ENCODE measurements at regions not wholly inside any gene's neighbourhood (a gene's known extent, or its start where the extent isn't known, plus 50 kb on each side); places are given as distances from the start of the nearest gene placed in this dataset.

DNA sequence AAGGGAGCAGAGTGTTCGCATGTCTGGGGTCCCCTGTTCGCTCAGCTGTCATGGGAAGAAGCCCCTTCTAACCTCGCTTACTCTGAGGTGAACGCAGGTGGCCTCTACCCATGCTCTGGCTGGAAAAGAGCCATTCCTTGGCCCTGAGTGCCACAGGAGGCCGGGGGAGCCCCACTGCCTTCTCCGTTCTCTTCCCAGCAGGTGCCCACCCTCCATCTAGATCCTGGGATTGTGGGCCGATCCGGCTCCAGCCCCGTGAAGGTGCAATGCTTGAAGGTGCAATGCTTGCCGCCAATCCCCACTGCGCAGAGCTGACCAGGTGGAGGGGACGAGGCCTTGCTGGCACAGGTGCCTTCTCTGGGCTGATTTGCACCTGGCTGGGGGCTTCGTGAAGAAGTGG lies 95.4 kb downstream of the MRPL36 start:
- H3K79me2 ChIP-seq (ENCODE audit: insufficient read depth, low read length) = no peaks in the 10 kb centered on the region
- no peak overlapping the region for H2AFZ ChIP-seq (ENCODE audit: low read depth, low read length, poor library complexity, severe bottlenecking)
- no peaks in the 10 kb centered on the region for H3K36me3 ChIP-seq (ENCODE audit: control insufficient read depth in 1 of 2, insufficient read depth in 2 of 2, low read length in 2 of 2)
- ChIA-PET RAD21 (ENCODE audit: low non-redundant PET in 1 of 2, low total read pairs in 2 of 2, uncharacterized antibody in 2 of 2, unreplicated experiment in 2 of 2) (no interaction called here), CTCF (no interaction called here), POLR2A (no interaction called here)
- H4K20me1 ChIP-seq (ENCODE audit: insufficient read depth) = no peaks in the 10 kb centered on the region
- no peak overlapping the region for H3K4me2 ChIP-seq (ENCODE audit: low read length)
- no peaks in the 10 kb centered on the region for H3K9me3 ChIP-seq (ENCODE audit: control insufficient read depth in 1 of 2, insufficient read depth in 1 of 2, low read depth in 1 of 2, low read length in 2 of 2)
- no peak overlapping the region for H3K4me3 ChIP-seq (replicated peaks in 1 of 2; ENCODE audit: low read depth in 1 of 2, low read length in 2 of 2)
- H3K27ac ChIP-seq (ENCODE audit: low read depth, low read length) = no peak overlapping the region
- ATAC-seq (no peak), DNase-seq (ENCODE audit: low read depth, low spot score) (no peak)
- H3K27me3 ChIP-seq (ENCODE audit: insufficient read depth, low read length) = no peaks in the 10 kb centered on the region
- TF ChIP-seq RAD21 (IDR thresholded peaks at IDR 0.05; ENCODE audit: low read depth) = no peak
- H3K9ac ChIP-seq (ENCODE audit: low read length) = no peak overlapping the region
- intact Hi-C loops (cut with micrococcal nuclease) = no loop called here
- no peaks in the 10 kb centered on the region for H3K9me2 ChIP-seq (ENCODE audit: insufficient read depth)
- no peaks in the 10 kb centered on the region for H3K4me1 ChIP-seq (ENCODE audit: control insufficient read depth in 1 of 2, insufficient read depth in 2 of 2, low read length in 2 of 2)
- BruUV-seq (replicated peaks) = no TSS peak

DNA sequence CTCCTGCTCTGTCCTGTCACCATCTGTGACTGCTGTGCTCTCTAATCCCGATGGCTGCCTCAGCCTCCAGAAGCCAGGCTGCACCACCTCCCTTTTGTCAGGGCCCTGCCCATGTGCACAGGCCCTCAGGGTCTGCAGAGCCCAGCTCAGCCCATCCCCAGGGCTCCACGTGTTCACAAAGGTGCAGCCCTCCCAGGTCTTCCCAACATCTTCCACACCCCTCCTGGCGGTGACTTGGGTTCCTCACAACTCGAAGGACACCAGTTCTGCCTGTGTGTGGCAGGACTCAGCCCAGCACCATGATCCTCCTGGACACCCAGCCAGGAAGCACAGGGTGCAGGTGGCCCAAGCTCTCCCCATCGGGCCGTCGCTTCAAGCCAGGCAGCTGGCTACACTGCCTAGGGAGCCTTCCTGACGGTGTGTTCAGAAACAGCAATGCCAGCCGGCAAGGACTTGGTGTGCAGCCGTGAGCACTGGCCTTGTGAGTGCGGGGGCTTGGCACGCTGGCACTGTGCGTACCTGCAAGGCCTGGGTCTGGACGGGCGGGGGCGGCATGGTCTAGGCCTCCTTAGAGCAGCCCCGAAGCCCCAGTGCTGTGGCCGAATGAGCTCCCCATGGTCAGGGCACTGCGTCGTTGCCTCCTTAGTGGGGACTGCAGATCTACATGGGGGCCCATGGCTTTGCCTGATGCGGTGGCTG lies 96.1 kb downstream of the MRPL36 start:
- Histone ChIP-seq H3K9ac (ENCODE audit: low read length) (no peak overlapping the region), H3K4me2 (ENCODE audit: low read length) (no peak overlapping the region), H3K36me3 (ENCODE audit: control insufficient read depth in 1 of 2, insufficient read depth in 2 of 2, low read length in 2 of 2) (no peaks in the 10 kb centered on the region), H3K4me1 (ENCODE audit: control insufficient read depth in 1 of 2, insufficient read depth in 2 of 2, low read length in 2 of 2) (no peaks in the 10 kb centered on the region), H3K27me3 (ENCODE audit: insufficient read depth, low read length) (no peaks in the 10 kb centered on the region), H3K27ac (ENCODE audit: low read depth, low read length) (no peak overlapping the region), H3K9me3 (ENCODE audit: control insufficient read depth in 1 of 2, insufficient read depth in 1 of 2, low read depth in 1 of 2, low read length in 2 of 2) (no peaks in the 10 kb centered on the region), H3K4me3 (replicated peaks in 1 of 2; ENCODE audit: low read depth in 1 of 2, low read length in 2 of 2) (no peak overlapping the region), H4K20me1 (ENCODE audit: insufficient read depth) (no peaks in the 10 kb centered on the region), H3K79me2 (ENCODE audit: insufficient read depth, low read length) (no peaks in the 10 kb centered on the region), H2AFZ (ENCODE audit: low read depth, low read length, poor library complexity, severe bottlenecking) (no peak overlapping the region), H3K9me2 (ENCODE audit: insufficient read depth) (no peaks in the 10 kb centered on the region)
- POLR2A ChIA-PET = no interaction called here
- CTCF ChIA-PET = no interaction called here
- ATAC-seq = no peak
- BruUV-seq (replicated peaks) = no TSS peak
- intact Hi-C loops (cut with micrococcal nuclease) = no loop called here
- RAD21 ChIA-PET (ENCODE audit: low non-redundant PET in 1 of 2, low total read pairs in 2 of 2, uncharacterized antibody in 2 of 2, unreplicated experiment in 2 of 2) = no interaction called here
- DNase-seq (ENCODE audit: low read depth, low spot score) = no peak
- TF ChIP-seq CEBPB (IDR thresholded peaks at IDR 0.05; ENCODE audit: low read depth) (no peak), ELF1 (IDR thresholded peaks at IDR 0.05; ENCODE audit: borderline replicate concordance, low read depth) (no peak), ZNF274 (IDR thresholded peaks at IDR 0.05; ENCODE audit: low read depth, low read length) (no peak), TCF7L2 (IDR thresholded peaks at IDR 0.05; ENCODE audit: borderline replicate concordance, extremely low read depth, insufficient read depth, insufficient read length) (no peak), POLR2AphosphoS5 (IDR thresholded peaks at IDR 0.05; ENCODE audit: low read depth, low read length) (no peak), EGR1 (IDR thresholded peaks at IDR 0.05; ENCODE audit: low read depth) (no peak), EZH2phosphoT487 (IDR thresholded peaks at IDR 0.05; ENCODE audit: borderline replicate concordance) (no peak), YY1 (IDR thresholded peaks at IDR 0.05; ENCODE audit: extremely low read depth, insufficient replicate concordance, low read depth, low read length) (no peak), EZH2 (IDR thresholded peaks at IDR 0.05) (no peak), CBX3 (IDR thresholded peaks at IDR 0.05; ENCODE audit: low read depth) (no peak), JUND (IDR thresholded peaks at IDR 0.05) (no peak), POLR2A (IDR thresholded peaks at IDR 0.05; ENCODE audit: borderline replicate concordance, extremely low read depth, insufficient read depth, insufficient read length) (no peak), RAD21 (IDR thresholded peaks at IDR 0.05; ENCODE audit: low read depth) (no peak)
- TF ChIP-seq, protein P1, sequence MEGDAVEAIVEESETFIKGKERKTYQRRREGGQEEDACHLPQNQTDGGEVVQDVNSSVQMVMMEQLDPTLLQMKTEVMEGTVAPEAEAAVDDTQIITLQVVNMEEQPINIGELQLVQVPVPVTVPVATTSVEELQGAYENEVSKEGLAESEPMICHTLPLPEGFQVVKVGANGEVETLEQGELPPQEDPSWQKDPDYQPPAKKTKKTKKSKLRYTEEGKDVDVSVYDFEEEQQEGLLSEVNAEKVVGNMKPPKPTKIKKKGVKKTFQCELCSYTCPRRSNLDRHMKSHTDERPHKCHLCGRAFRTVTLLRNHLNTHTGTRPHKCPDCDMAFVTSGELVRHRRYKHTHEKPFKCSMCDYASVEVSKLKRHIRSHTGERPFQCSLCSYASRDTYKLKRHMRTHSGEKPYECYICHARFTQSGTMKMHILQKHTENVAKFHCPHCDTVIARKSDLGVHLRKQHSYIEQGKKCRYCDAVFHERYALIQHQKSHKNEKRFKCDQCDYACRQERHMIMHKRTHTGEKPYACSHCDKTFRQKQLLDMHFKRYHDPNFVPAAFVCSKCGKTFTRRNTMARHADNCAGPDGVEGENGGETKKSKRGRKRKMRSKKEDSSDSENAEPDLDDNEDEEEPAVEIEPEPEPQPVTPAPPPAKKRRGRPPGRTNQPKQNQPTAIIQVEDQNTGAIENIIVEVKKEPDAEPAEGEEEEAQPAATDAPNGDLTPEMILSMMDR (IDR thresholded peaks at IDR 0.05 in 2 of 3, conservative IDR thresholded peaks at IDR 0.05 in 1 of 3; ENCODE audit: borderline replicate concordance in 1 of 3, insufficient read depth in 1 of 3, low read depth in 2 of 3, low read length in 2 of 3) = no peak
- TF ChIP-seq, protein P2, sequence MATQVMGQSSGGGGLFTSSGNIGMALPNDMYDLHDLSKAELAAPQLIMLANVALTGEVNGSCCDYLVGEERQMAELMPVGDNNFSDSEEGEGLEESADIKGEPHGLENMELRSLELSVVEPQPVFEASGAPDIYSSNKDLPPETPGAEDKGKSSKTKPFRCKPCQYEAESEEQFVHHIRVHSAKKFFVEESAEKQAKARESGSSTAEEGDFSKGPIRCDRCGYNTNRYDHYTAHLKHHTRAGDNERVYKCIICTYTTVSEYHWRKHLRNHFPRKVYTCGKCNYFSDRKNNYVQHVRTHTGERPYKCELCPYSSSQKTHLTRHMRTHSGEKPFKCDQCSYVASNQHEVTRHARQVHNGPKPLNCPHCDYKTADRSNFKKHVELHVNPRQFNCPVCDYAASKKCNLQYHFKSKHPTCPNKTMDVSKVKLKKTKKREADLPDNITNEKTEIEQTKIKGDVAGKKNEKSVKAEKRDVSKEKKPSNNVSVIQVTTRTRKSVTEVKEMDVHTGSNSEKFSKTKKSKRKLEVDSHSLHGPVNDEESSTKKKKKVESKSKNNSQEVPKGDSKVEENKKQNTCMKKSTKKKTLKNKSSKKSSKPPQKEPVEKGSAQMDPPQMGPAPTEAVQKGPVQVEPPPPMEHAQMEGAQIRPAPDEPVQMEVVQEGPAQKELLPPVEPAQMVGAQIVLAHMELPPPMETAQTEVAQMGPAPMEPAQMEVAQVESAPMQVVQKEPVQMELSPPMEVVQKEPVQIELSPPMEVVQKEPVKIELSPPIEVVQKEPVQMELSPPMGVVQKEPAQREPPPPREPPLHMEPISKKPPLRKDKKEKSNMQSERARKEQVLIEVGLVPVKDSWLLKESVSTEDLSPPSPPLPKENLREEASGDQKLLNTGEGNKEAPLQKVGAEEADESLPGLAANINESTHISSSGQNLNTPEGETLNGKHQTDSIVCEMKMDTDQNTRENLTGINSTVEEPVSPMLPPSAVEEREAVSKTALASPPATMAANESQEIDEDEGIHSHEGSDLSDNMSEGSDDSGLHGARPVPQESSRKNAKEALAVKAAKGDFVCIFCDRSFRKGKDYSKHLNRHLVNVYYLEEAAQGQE (IDR thresholded peaks at IDR 0.05; ENCODE audit: low read depth) = no peak
- TF ChIP-seq, protein P3, sequence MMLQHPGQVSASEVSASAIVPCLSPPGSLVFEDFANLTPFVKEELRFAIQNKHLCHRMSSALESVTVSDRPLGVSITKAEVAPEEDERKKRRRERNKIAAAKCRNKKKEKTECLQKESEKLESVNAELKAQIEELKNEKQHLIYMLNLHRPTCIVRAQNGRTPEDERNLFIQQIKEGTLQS (IDR thresholded peaks at IDR 0.05) = no peak
